Left colon (tissue), 2 donors: ENCODE measurements at regions not wholly inside any gene's neighbourhood (a gene's known extent, or its start where the extent isn't known, plus 50 kb on each side); places are given as distances from the start of the nearest gene placed in this dataset.

Experiments used
- ATAC-seq: fragments of 200-7000 bp; cut with Tn5 transposase; one replicate; pipeline ENCODE4 v1.9.1; 2020; ENCODE audit warnings: mild to moderate bottlenecking, moderate library complexity
- DNase-seq, 2 donors: peaks; one replicate each; pipeline ENCODE4 v3.0.0-alpha.2; 2020
- intact Hi-C, 2 donors: fragments of 100-400 bp; cut with DNase I in 1 of 2; cut with micrococcal nuclease in 1 of 2; formaldehyde crosslinking; loops; one replicate each; pipeline versions ENCODE4 v1.11.2 to v1.14.0; 2022; cut with DNase I, micrococcal nuclease
- donor health status: DM: no; HTN: no; CAD: no.
- donor health status: DM: yes; HTN: yes; CAD: no.

GRCh38 chr10:61320257-61320587 is 133.0 kb downstream of the TMEM26 start:
- intact Hi-C loops = no loop called here
- ATAC-seq (no peak), DNase-seq (no peak)

- no peak for ATAC-seq
- intact Hi-C loops = no loop called here
- no peak for DNase-seq
These were observed 133.6 kb downstream of the TMEM26 start for GRCh38 chr10:61319386-61320256.

- DNase-seq (no peak), ATAC-seq (no peak)
- intact Hi-C loops = no loop called here
These were observed 134.8 kb downstream of the TMEM26 start for GRCh38 chr10:61318429-61318828.

- DNase-seq (no peak), ATAC-seq (no peak)
- intact Hi-C loops = no loop called here
These were observed 135.5 kb downstream of the TMEM26 start for GRCh38 chr10:61317706-61318105.

GRCh38 chr10:61316676-61317265 is 136.4 kb downstream of the TMEM26 start:
- intact Hi-C loops = no loop called here
- no peak for ATAC-seq
- no peak for DNase-seq

GRCh38 chr10:61314273-61314672 is 138.9 kb downstream of the TMEM26 start:
- ATAC-seq (no peak), DNase-seq (no peak)
- intact Hi-C loops = no loop called here

- intact Hi-C loops = no loop called here
- no peak for ATAC-seq
- no peak for DNase-seq
These were observed 139.7 kb downstream of the TMEM26 start for GRCh38 chr10:61313460-61313859.

GRCh38 chr10:61304746-61305145 is 148.4 kb downstream of the TMEM26 start:
- intact Hi-C loops = no loop called here
- no peak for ATAC-seq

GRCh38 chr10:61302124-61302523 is 151.1 kb downstream of the TMEM26 start:
- intact Hi-C loops = no loop called here
- no peak for DNase-seq
- ATAC-seq = no peak

More at GRCh38 chr10:61304746-61305145, 148.4 kb downstream of the TMEM26 start:
- DNase-seq = no peak

- no peak for DNase-seq
- intact Hi-C loops = no loop called here
- ATAC-seq = no peak
These were observed 151.6 kb downstream of the TMEM26 start for GRCh38 chr10:61301575-61301974.

- no peak for ATAC-seq
- intact Hi-C loops = no loop called here
- DNase-seq = no peak
These were observed 153.3 kb downstream of the TMEM26 start for GRCh38 chr10:61299841-61300240.

GRCh38 chr10:61299156-61299555 is 154.0 kb downstream of the TMEM26 start:
- intact Hi-C loops = no loop called here
- ATAC-seq = no peak
- no peak for DNase-seq

- intact Hi-C loops = no loop called here
- ATAC-seq = no peak
These were observed 155.0 kb downstream of the TMEM26 start for GRCh38 chr10:61298194-61298593.

GRCh38 chr10:61296161-61296560 is 157.0 kb downstream of the TMEM26 start:
- no peak for ATAC-seq
- intact Hi-C loops = no loop called here

More at GRCh38 chr10:61298194-61298593, 155.0 kb downstream of the TMEM26 start:
- DNase-seq = no peak

GRCh38 chr10:61294131-61294530 is 159.1 kb downstream of the TMEM26 start:
- DNase-seq = no peak
- intact Hi-C loops = no loop called here
- no peak for ATAC-seq

More at GRCh38 chr10:61296161-61296560, 157.0 kb downstream of the TMEM26 start:
- DNase-seq = no peak

- no peak for ATAC-seq
- intact Hi-C loops = loop anchor here in 1 of 2 donors (5.0 kb wide), 1 partner anchor 148 kb away; no protein-coding TSS in a partner anchor
- DNase-seq = no peak
These were observed 163.4 kb downstream of the TMEM26 start for GRCh38 chr10:61289813-61290212.

GRCh38 chr10:61286686-61287085 is 166.5 kb downstream of the TMEM26 start:
- DNase-seq = no peak
- intact Hi-C loops = loop anchor here in 1 of 2 donors (5.0 kb wide), 1 partner anchor 144 kb away; no protein-coding TSS in a partner anchor
- peak; percentile 41 for ATAC-seq

GRCh38 chr10:61285749-61286148 is 167.4 kb downstream of the TMEM26 start:
- intact Hi-C loops = loop anchor here in 1 of 2 donors (5.0 kb wide), 1 partner anchor 143 kb away; no protein-coding TSS in a partner anchor
- ATAC-seq (no peak), DNase-seq (no peak)

- ATAC-seq (peak; percentile 44), DNase-seq (no peak)
- intact Hi-C loops = loop anchor here in 1 of 2 donors (5.0 kb wide), 1 partner anchor 467 kb away; no protein-coding TSS in a partner anchor
These were observed 168.8 kb downstream of the TMEM26 start for GRCh38 chr10:61284222-61284890.
